ENCODE measurements at regions not wholly inside any gene's neighbourhood (a gene's known extent, or its start where the extent isn't known, plus 50 kb on each side); places are given as distances from the start of the nearest gene placed in this dataset.

- TF ChIP-seq, protein P1, sequence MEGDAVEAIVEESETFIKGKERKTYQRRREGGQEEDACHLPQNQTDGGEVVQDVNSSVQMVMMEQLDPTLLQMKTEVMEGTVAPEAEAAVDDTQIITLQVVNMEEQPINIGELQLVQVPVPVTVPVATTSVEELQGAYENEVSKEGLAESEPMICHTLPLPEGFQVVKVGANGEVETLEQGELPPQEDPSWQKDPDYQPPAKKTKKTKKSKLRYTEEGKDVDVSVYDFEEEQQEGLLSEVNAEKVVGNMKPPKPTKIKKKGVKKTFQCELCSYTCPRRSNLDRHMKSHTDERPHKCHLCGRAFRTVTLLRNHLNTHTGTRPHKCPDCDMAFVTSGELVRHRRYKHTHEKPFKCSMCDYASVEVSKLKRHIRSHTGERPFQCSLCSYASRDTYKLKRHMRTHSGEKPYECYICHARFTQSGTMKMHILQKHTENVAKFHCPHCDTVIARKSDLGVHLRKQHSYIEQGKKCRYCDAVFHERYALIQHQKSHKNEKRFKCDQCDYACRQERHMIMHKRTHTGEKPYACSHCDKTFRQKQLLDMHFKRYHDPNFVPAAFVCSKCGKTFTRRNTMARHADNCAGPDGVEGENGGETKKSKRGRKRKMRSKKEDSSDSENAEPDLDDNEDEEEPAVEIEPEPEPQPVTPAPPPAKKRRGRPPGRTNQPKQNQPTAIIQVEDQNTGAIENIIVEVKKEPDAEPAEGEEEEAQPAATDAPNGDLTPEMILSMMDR (IDR thresholded peaks at IDR 0.05; ENCODE audit: insufficient read depth, low read depth, low read length) = no peak
- DNase-seq (ENCODE audit: low read depth) = peak; percentile 36
- H3K4me3 ChIP-seq (ENCODE audit: low read depth, low read length) = no peak overlapping the region
Measured at GRCh38 chr10:108424656-108425055, 1260.2 kb upstream of the SORCS1 start.

DNA sequence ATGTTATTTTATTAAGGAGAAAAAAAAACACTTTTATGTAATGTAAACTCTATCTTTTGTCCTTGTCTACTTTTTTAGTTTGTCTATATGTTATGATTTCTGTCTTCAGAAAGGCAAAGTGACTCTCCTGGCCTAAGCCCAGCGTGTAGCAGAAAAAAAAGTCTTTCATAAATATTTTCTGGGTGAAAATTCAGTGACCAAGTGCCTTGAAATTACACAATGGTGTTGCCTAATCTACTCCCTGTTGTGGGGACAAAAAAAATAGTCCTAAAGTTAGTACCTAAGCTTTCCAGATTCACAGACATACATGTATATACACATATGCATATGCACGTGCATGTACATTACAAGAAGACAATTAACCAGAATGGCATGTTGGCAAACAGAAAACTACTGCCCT is 1257.8 kb upstream of the SORCS1 start:
- TF ChIP-seq, protein P1 (IDR thresholded peaks at IDR 0.05; ENCODE audit: insufficient read depth, low read depth, low read length) = no peak
- no peak overlapping the region for H3K4me3 ChIP-seq (ENCODE audit: low read depth, low read length)
- DNase-seq (ENCODE audit: low read depth) = no peak

- no peak overlapping the region for H3K4me3 ChIP-seq (ENCODE audit: low read depth, low read length)
- TF ChIP-seq, protein P1 (IDR thresholded peaks at IDR 0.05; ENCODE audit: insufficient read depth, low read depth, low read length) = no peak
- no peak for DNase-seq (ENCODE audit: low read depth)
Measured at GRCh38 chr10:108421266-108421665, 1256.8 kb upstream of the SORCS1 start.

GRCh38 chr10:108413954-108414353 is 1249.4 kb upstream of the SORCS1 start:
- TF ChIP-seq, protein P1 (IDR thresholded peaks at IDR 0.05; ENCODE audit: insufficient read depth, low read depth, low read length) = no peak
- H3K4me3 ChIP-seq (ENCODE audit: low read depth, low read length) = no peak overlapping the region
- DNase-seq (ENCODE audit: low read depth) = no peak

GRCh38 chr10:108412323-108412722 is 1247.8 kb upstream of the SORCS1 start:
- no peak for DNase-seq (ENCODE audit: low read depth)
- TF ChIP-seq, protein P1 (IDR thresholded peaks at IDR 0.05; ENCODE audit: insufficient read depth, low read depth, low read length) = no peak
- H3K4me3 ChIP-seq (ENCODE audit: low read depth, low read length) = no peak overlapping the region

DNA sequence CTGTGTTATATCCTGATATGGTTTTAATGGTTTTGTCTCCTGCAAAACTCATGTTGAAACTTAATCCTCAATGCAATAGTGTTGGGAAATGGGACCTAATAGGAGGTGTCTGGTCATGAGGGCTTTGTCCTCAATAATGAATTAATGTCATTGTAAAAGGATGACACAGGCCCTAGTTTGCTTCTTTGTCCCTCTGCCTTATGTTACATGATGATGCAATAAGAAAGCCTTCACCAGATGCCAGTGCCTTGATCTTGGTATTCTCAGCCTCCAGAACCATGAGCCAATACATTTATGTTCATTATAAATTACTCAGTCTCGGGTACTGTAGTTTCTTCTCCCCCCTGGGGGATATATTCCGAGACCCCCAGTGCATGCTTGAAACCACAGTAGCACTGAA is 1247.4 kb upstream of the SORCS1 start:
- DNase-seq (ENCODE audit: low read depth) = no peak
- H3K4me3 ChIP-seq (ENCODE audit: low read depth, low read length) = no peak overlapping the region
- TF ChIP-seq, protein P1 (IDR thresholded peaks at IDR 0.05; ENCODE audit: insufficient read depth, low read depth, low read length) = no peak

DNA sequence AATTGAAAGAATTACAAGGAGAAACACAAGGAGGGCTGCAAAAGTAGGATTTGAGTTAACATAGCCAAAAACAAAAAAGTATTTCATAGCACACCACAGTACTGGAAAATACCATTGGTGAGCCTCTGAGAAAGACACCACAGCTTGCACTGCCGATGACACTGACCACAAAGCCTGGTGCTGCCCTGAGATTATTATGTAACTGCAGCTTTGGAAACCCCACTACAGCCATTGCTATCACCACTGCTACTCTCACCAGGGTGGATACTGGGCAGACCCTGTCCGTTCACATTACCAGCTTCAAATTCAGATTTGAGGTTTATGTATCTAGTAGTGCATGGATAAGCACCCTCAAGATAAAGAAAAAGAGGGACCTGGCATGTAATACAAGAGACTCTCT is 1246.7 kb upstream of the SORCS1 start:
- H3K4me3 ChIP-seq (ENCODE audit: low read depth, low read length) = no peak overlapping the region
- DNase-seq (ENCODE audit: low read depth) = no peak
- TF ChIP-seq, protein P1 (IDR thresholded peaks at IDR 0.05; ENCODE audit: insufficient read depth, low read depth, low read length) = no peak

Measured in fibroblast of villous mesenchyme (primary cell).